ENCODE measurements at regions not wholly inside any gene's neighbourhood (a gene's known extent, or its start where the extent isn't known, plus 50 kb on each side); places are given as distances from the start of the nearest gene placed in this dataset.

DNA sequence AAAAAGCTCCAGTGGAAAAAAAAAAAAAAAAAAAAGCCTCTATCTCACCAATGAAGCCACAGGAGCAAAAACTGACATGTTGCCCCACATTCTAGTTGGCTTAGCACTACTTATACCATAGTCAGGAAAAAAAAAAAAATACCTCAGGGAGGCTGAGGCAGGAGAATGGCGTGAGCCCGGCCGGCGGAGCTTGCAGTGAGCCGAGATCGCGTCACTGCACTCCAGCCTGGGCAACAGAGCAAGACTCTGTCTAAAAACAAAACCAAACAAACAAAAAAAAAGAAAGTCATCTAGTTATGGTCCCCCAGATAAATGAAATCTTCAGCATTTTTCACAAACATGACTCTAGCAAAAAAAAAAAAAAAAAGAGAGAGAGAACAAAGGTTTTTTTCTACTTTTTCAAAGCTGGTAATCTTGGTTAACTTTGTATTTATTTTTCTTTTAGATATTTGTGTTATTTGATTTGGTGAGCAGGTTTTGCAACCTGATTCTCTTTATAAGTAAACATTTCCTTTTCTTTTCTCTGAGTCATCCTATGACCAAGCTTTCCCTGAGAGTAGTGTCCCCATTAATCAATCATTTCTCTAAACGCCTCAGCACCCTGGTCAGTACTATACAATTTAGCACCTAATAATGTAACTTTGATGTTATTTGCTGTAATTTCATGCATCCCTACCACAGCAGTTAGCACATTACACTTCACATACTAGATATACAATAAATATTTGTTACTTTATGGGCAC lies 273.7 kb upstream of the PIK3C3 start:
- Histone ChIP-seq H3K27me3 (ENCODE audit: low read depth) (no peaks in the 10 kb centered on the region), H3K4me3 (no peak overlapping the region), H3K27ac (no peak overlapping the region), H3K36me3 (no peaks in the 10 kb centered on the region), H3K4me1 (no peaks in the 10 kb centered on the region), H3K9me3 (no peaks in the 10 kb centered on the region)
- TF ChIP-seq, protein P1, sequence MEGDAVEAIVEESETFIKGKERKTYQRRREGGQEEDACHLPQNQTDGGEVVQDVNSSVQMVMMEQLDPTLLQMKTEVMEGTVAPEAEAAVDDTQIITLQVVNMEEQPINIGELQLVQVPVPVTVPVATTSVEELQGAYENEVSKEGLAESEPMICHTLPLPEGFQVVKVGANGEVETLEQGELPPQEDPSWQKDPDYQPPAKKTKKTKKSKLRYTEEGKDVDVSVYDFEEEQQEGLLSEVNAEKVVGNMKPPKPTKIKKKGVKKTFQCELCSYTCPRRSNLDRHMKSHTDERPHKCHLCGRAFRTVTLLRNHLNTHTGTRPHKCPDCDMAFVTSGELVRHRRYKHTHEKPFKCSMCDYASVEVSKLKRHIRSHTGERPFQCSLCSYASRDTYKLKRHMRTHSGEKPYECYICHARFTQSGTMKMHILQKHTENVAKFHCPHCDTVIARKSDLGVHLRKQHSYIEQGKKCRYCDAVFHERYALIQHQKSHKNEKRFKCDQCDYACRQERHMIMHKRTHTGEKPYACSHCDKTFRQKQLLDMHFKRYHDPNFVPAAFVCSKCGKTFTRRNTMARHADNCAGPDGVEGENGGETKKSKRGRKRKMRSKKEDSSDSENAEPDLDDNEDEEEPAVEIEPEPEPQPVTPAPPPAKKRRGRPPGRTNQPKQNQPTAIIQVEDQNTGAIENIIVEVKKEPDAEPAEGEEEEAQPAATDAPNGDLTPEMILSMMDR (IDR thresholded peaks at IDR 0.05): no peak
- no peak for DNase-seq
- no peak for ATAC-seq
- intact Hi-C loops (cut with DNase I): no loop called here

DNA sequence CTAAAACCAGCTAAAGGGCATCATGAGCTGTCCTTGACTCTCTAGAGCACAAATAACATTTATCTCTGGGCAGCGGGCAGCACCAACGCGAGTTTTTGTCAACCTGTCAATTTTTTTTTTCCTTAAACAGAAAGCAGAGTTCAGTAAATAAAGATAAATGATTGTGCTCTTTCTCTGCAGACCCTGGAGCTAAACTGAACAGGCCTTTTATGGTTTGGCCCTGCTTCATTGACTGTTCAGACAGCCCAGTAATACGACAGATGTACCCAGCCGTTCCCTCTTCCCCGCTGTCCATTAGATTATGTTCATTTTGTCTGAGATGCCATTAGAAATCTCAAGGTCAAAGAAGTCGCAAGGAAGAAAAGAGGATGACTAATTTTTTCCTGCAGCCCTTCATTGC lies 280.5 kb upstream of the PIK3C3 start:
- no peak overlapping the region for H3K4me3 ChIP-seq
- H3K27me3 ChIP-seq (ENCODE audit: low read depth): no peaks in the 10 kb centered on the region
- no peaks in the 10 kb centered on the region for H3K9me3 ChIP-seq
- DNase-seq (no peak), ATAC-seq (no peak)
- TF ChIP-seq, protein P1 (IDR thresholded peaks at IDR 0.05): no peak
- H3K4me1 ChIP-seq: no peaks in the 10 kb centered on the region
- H3K27ac ChIP-seq: no peak overlapping the region
- H3K36me3 ChIP-seq: no peaks in the 10 kb centered on the region
- intact Hi-C loops (cut with DNase I): no loop called here

DNA sequence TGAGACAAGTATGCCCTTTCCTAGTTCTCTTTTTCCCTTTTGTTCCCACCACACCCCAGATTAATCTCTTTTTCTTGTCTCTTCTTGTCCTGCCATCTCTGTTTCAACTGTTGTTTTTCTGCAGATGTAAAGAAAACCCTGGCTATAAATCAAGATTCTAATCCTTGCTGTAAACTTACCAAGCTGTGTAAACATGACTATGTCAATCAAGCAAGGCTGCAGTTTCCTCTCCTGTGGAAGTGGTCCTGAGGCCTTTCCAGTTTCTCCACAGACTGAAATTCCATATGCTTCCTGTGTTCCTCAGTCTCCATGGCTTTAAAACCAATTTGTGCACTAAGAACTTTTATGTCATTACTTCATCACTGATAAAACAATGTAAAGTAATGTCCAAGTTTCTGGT lies 288.8 kb upstream of the PIK3C3 start:
- ATAC-seq (no peak), DNase-seq (no peak)
- Histone ChIP-seq H3K27me3 (ENCODE audit: low read depth) (no peaks in the 10 kb centered on the region), H3K4me1 (no peaks in the 10 kb centered on the region), H3K9me3 (no peaks in the 10 kb centered on the region), H3K27ac (no peak overlapping the region), H3K36me3 (no peaks in the 10 kb centered on the region), H3K4me3 (no peak overlapping the region)
- intact Hi-C loops (cut with DNase I): no loop called here
- TF ChIP-seq, protein P1 (IDR thresholded peaks at IDR 0.05): no peak

DNA sequence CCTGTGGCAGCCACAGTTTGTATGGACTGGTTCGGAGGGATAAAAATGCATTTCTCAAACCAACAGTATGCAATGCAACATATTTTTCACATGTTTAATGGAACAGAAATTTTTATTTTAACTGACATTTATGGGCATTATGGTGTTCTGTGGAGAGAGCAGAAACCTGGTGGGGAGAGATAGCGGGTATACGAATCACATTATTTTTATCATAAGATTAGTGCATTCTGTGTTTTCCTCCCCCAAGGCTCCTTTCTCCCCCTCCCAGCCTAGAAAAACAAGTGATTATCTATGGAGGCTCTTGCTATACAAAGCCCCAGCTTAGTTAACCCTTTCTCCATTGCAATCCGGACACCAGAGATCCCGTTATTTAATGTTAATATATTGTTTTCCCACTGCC lies 289.8 kb upstream of the PIK3C3 start:
- DNase-seq: no peak
- no peak for ATAC-seq
- Histone ChIP-seq H3K27ac (no peak overlapping the region), H3K9me3 (no peaks in the 10 kb centered on the region), H3K27me3 (ENCODE audit: low read depth) (no peaks in the 10 kb centered on the region), H3K4me3 (no peak overlapping the region), H3K36me3 (no peaks in the 10 kb centered on the region), H3K4me1 (no peaks in the 10 kb centered on the region)
- intact Hi-C loops (cut with DNase I): no loop called here
- TF ChIP-seq, protein P1 (IDR thresholded peaks at IDR 0.05): no peak

DNA sequence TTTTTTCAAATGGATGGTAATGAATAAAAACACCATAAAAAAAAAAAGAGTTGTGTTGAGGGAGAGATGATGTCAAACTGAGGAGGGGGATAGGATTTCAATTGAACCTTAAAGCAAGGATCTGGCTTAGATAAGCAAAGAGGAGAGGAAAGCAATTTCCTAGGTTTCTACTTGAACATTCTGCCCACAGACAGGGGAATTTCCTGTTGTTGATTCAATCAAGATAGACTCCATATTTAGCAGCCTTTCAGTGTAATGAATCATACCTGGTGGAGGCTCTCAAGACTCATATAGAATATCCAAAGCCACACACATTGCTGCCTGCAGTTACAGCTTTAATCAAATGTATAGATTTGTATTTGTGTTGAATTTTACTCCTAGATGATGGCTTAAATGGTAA lies 294.4 kb upstream of the PIK3C3 start:
- H3K27me3 ChIP-seq (ENCODE audit: low read depth): no peaks in the 10 kb centered on the region
- ATAC-seq: no peak
- H3K27ac ChIP-seq: no peak overlapping the region
- intact Hi-C loops (cut with DNase I): no loop called here
- no peak for DNase-seq
- no peak overlapping the region for H3K4me3 ChIP-seq
- no peaks in the 10 kb centered on the region for H3K4me1 ChIP-seq
- TF ChIP-seq, protein P1 (IDR thresholded peaks at IDR 0.05): no peak
- no peaks in the 10 kb centered on the region for H3K9me3 ChIP-seq
- H3K36me3 ChIP-seq: no peaks in the 10 kb centered on the region
